Transverse colon (tissue), 4 donors: ENCODE measurements at regions not wholly inside any gene's neighbourhood (a gene's known extent, or its start where the extent isn't known, plus 50 kb on each side); places are given as distances from the start of the nearest gene placed in this dataset.

Source experiments
- DNase-seq: peaks from one replicate; pipeline ENCODE4 v3.0.0-alpha.2; 2019
- H3K27ac ChIP-seq, 4 donors: fragments of 200-600 bp; sonication (generic); 2 replicates each; pipeline ENCODE4 v1.5.1; 2016 to 2018; ENCODE audit warnings: inconsistent platforms in 4 of 4
- H3K27me3 ChIP-seq: fragments of 200-600 bp; sonication (generic); 2 replicates; pipeline ENCODE4 v1.5.1; 2017; ENCODE audit warnings: inconsistent platforms
- H3K36me3 ChIP-seq, 4 donors: fragments of 200-600 bp; sonication (generic); 2 replicates each; pipeline ENCODE4 v1.5.1; 2017 to 2019; ENCODE audit warnings: inconsistent platforms in 4 of 4
- H3K4me1 ChIP-seq, 4 donors: fragments of 200-600 bp; sonication (generic); 2 replicates each; pipeline ENCODE4 v1.5.1; 2017 to 2020; ENCODE audit warnings: inconsistent platforms in 4 of 4
- H3K4me3 ChIP-seq, 4 donors: fragments of 200-600 bp; sonication (generic); 1 replicate in 1 of 4; 2 replicates in 3 of 4; pipeline versions ENCODE4 v1.5.1 to v1.6.1; 2017 to 2019; ENCODE audit warnings: inconsistent platforms in 4 of 4
- H3K9me3 ChIP-seq, 2 donors: fragments of 200-600 bp; sonication (generic); 2 replicates each; pipeline ENCODE4 v1.5.1; 2017 to 2019; ENCODE audit warnings: inconsistent platforms in 2 of 2
- EP300 ChIP-seq: sonication (generic); formaldehyde crosslinking; IDR thresholded peaks from one replicate; pipeline ENCODE4 v1.6.1; 2017; ENCODE audit warnings: antibody characterized with exemption, low read depth
- POLR2A ChIP-seq: fragments of 450-650 bp; IDR thresholded peaks from one replicate; pipeline ENCODE4 v1.6.1; 2016; ENCODE audit warnings: antibody characterized with exemption, mild to moderate bottlenecking, moderate library complexity
- POLR2AphosphoS5 ChIP-seq, 3 donors: sonication (generic); formaldehyde crosslinking; IDR thresholded peaks; one replicate each; pipeline ENCODE4 v1.6.1; 2016; ENCODE audit warnings: antibody characterized with exemption in 3 of 3
- WGBS, 2 donors: methylation state at CpG; one replicate each; pipeline ENCODE4 v1.1.5; 2018; ENCODE audit warnings: low coverage in 1 of 2; 5-methylcytosine and 5-hydroxymethylcytosine counted together
- in situ Hi-C, 4 donors: fragments of 200-750 bp; cut with MboI; loops; one replicate each; pipeline versions ENCODE4 v1.15.0 to v1.15.1; 2017; ENCODE audit warnings: low sequenced_read_pairs in 3 of 4, low pct_ligation_motif_present in 1 of 4, low pct_unique_long_range_greater_than_20kb in 1 of 4
- intact Hi-C: fragments of 100-400 bp; cut with DNase I; formaldehyde crosslinking; loops from one replicate; pipeline ENCODE4 v1.15.1; 2023; ENCODE audit warnings: low total_unique reads
- TF ChIP-seq, protein P1 (sequence below), 5 experiments: fragments of 200-600 bp in 3 of 5; fragments of 450-650 bp in 2 of 5; sonication (generic) in 3 of 5; IDR thresholded peaks; 1 replicate in 2 of 5; 2 replicates in 3 of 5; pipeline ENCODE4 v1.5.1; 2016 to 2017; ENCODE audit warnings: antibody characterized with exemption in 5 of 5, inconsistent platforms in 3 of 5, mild to moderate bottlenecking in 2 of 5, moderate library complexity in 1 of 5

GRCh38 chr16:80117556-80118130, 423.1 kb upstream of the DYNLRB2 start:
- no peaks in the 10 kb centered on the region for H3K27me3 ChIP-seq
- no peak overlapping the region for H3K27ac ChIP-seq
- intact Hi-C loops (no loop called here), in situ Hi-C loops (no loop called here)
- H3K4me3 ChIP-seq, result no peak overlapping the region
- 84 to 92% methylated on average over 4 of the region's 4 CpGs for WGBS, 2 donors
- H3K4me1 ChIP-seq, result no peaks in the 10 kb centered on the region
- TF ChIP-seq POLR2AphosphoS5 (IDR thresholded peaks at IDR 0.05) (no peak), EP300 (no peak), POLR2A (no peak)
- TF ChIP-seq, protein P1, sequence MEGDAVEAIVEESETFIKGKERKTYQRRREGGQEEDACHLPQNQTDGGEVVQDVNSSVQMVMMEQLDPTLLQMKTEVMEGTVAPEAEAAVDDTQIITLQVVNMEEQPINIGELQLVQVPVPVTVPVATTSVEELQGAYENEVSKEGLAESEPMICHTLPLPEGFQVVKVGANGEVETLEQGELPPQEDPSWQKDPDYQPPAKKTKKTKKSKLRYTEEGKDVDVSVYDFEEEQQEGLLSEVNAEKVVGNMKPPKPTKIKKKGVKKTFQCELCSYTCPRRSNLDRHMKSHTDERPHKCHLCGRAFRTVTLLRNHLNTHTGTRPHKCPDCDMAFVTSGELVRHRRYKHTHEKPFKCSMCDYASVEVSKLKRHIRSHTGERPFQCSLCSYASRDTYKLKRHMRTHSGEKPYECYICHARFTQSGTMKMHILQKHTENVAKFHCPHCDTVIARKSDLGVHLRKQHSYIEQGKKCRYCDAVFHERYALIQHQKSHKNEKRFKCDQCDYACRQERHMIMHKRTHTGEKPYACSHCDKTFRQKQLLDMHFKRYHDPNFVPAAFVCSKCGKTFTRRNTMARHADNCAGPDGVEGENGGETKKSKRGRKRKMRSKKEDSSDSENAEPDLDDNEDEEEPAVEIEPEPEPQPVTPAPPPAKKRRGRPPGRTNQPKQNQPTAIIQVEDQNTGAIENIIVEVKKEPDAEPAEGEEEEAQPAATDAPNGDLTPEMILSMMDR (IDR thresholded peaks at IDR 0.05), result no peak
- no peaks in the 10 kb centered on the region for H3K36me3 ChIP-seq
- no peak for DNase-seq
- no peaks in the 10 kb centered on the region for H3K9me3 ChIP-seq

GRCh38 chr16:80116711-80117110, 424.1 kb upstream of the DYNLRB2 start:
- H3K4me1 ChIP-seq, result no peaks in the 10 kb centered on the region
- in situ Hi-C loops, result no loop called here
- H3K36me3 ChIP-seq, result no peaks in the 10 kb centered on the region
- intact Hi-C loops, result no loop called here
- DNase-seq, result no peak
- H3K9me3 ChIP-seq, result no peaks in the 10 kb centered on the region
- H3K4me3 ChIP-seq, result no peak overlapping the region
- H3K27ac ChIP-seq, result no peak overlapping the region
- TF ChIP-seq, protein P1 (IDR thresholded peaks at IDR 0.05), result no peak
- TF ChIP-seq POLR2AphosphoS5 (IDR thresholded peaks at IDR 0.05), result no peak
- no peaks in the 10 kb centered on the region for H3K27me3 ChIP-seq

DNA sequence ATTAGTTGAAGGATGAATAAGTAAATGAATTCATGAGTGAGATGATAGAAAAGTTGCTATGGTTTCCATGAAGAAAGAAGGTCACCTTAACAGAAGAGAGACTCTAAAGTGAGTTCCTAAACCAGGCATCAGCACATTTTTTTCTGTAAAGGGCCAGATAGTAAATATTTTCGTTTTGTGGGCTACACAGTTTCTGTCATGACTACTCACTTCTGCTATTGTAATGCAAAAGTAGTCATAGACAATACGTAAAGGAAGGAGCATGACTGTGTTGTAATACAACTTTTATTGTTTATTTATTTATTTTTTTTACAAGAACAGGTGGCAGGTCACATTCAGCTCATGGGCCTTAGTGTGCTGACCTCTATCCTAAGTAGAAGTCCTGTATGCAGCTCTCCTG, 426.1 kb upstream of the DYNLRB2 start:
- no peak for DNase-seq
- WGBS, 2 donors, result 44 to 62% methylated on average over 2 of the region's 2 CpGs
- intact Hi-C loops, result no loop called here
- in situ Hi-C loops, result no loop called here
- Histone ChIP-seq H3K27me3 (no peaks in the 10 kb centered on the region), H3K4me3 (no peak overlapping the region), H3K36me3 (no peaks in the 10 kb centered on the region), H3K9me3 (no peaks in the 10 kb centered on the region), H3K4me1 (no peaks in the 10 kb centered on the region), H3K27ac (no peak overlapping the region)
- TF ChIP-seq POLR2A (no peak), POLR2AphosphoS5 (IDR thresholded peaks at IDR 0.05) (no peak), EP300 (no peak)
- TF ChIP-seq, protein P1 (IDR thresholded peaks at IDR 0.05), result no peak

- TF ChIP-seq, protein P1 (IDR thresholded peaks at IDR 0.05), result no peak
- no peak for TF ChIP-seq POLR2AphosphoS5 (IDR thresholded peaks at IDR 0.05)
- no peak for TF ChIP-seq POLR2A
- TF ChIP-seq EP300, result no peak
- no peaks in the 10 kb centered on the region for H3K9me3 ChIP-seq
- DNase-seq, result no peak
- H3K27me3 ChIP-seq, result no peaks in the 10 kb centered on the region
- intact Hi-C loops (no loop called here), in situ Hi-C loops (no loop called here)
- 64 to 75% methylated on average over 1 to 4 of the region's 4 CpGs for WGBS, 2 donors
- H3K36me3 ChIP-seq, result no peaks in the 10 kb centered on the region
- no peaks in the 10 kb centered on the region for H3K4me1 ChIP-seq
- H3K4me3 ChIP-seq, result no peak overlapping the region
- no peak overlapping the region for H3K27ac ChIP-seq
Measured at GRCh38 chr16:80113873-80114574, 426.8 kb upstream of the DYNLRB2 start.
